ENCODE measurements at regions not wholly inside any gene's neighbourhood (a gene's known extent, or its start where the extent isn't known, plus 50 kb on each side); places are given as distances from the start of the nearest gene placed in this dataset.

DNA sequence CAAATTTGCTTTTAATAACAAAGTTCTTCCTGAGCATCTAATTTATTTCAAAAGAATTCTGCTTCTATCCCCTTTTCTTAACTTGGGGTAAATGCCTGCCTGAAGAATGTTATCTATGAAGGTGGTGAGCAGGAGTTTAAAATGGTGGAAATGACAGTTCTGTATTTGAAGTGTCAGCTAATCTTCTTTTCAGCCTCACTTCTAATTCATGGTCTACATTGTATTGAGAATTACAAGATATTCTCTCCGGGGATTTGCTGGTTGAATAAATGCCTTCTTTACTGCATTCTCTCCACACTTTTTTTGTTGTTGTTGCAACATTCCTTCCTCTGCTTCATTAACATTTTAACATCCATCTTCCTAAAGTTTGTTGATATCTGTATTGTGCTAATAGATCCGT lies 143.1 kb upstream of the GRIN3A start:
- no peaks in the 10 kb centered on the region for H3K27me3 ChIP-seq
- no peaks in the 10 kb centered on the region for H3K4me1 ChIP-seq
- no peak for TF ChIP-seq POLR2A (IDR thresholded peaks at IDR 0.05)
- TF ChIP-seq, protein P1, sequence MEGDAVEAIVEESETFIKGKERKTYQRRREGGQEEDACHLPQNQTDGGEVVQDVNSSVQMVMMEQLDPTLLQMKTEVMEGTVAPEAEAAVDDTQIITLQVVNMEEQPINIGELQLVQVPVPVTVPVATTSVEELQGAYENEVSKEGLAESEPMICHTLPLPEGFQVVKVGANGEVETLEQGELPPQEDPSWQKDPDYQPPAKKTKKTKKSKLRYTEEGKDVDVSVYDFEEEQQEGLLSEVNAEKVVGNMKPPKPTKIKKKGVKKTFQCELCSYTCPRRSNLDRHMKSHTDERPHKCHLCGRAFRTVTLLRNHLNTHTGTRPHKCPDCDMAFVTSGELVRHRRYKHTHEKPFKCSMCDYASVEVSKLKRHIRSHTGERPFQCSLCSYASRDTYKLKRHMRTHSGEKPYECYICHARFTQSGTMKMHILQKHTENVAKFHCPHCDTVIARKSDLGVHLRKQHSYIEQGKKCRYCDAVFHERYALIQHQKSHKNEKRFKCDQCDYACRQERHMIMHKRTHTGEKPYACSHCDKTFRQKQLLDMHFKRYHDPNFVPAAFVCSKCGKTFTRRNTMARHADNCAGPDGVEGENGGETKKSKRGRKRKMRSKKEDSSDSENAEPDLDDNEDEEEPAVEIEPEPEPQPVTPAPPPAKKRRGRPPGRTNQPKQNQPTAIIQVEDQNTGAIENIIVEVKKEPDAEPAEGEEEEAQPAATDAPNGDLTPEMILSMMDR (IDR thresholded peaks at IDR 0.05) = no peak
- H3K36me3 ChIP-seq = no peaks in the 10 kb centered on the region
- H3K27ac ChIP-seq = no peak overlapping the region
- intact Hi-C loops (cut with DNase I) = no loop called here
- WGBS, 2 donors = 61 to 62% methylated on average over 2 of the region's 2 CpGs
- H3K9me3 ChIP-seq = no peaks in the 10 kb centered on the region
- DNase-seq = no peak
- no peak overlapping the region for H3K4me3 ChIP-seq (replicated peaks in 1 of 3)

DNA sequence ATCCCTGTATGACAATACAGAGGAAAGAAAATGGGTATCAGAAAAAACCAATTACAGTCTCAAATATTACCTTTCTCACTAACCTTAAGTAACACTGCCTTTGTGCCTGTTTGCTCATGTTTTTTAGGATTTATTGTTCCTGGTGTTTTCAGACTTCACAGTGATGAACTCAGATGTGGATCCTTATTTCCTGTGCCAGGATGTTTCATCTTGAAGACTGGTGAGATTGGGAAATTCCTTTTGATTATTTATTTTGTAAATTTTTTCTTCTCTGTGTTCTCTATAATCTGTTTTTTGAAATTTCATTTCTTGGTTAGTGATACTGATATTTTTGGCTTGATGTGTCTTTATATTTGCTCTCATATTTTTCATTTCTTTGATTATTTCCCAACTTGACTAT lies 142.4 kb upstream of the GRIN3A start:
- no peaks in the 10 kb centered on the region for H3K27me3 ChIP-seq
- H3K4me1 ChIP-seq = no peaks in the 10 kb centered on the region
- H3K4me3 ChIP-seq (replicated peaks in 1 of 3) = no peak overlapping the region
- no peak overlapping the region for H3K27ac ChIP-seq
- intact Hi-C loops (cut with DNase I) = no loop called here
- H3K9me3 ChIP-seq = no peaks in the 10 kb centered on the region
- no peak for DNase-seq
- TF ChIP-seq POLR2A (IDR thresholded peaks at IDR 0.05) = no peak
- TF ChIP-seq, protein P1 (IDR thresholded peaks at IDR 0.05) = no peak
- no peaks in the 10 kb centered on the region for H3K36me3 ChIP-seq

DNA sequence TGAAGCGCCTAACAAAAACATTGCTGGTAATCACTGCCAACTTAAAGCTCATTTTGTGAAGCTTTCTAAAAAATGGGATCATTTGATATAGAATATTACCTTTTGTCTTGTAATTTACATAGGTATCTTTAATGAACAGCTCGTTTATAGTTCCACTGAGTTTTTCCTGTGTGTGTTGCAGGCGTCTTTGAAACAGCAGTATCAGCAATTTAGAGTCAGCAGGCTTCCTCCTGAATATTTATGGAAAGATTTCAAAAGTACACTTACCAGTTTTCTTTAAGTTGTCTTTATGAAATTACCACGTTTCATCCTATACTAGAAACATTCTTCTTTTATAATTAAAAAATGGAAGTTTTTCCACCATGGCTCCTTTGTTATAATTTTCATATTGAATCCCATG lies 140.3 kb upstream of the GRIN3A start:
- H3K36me3 ChIP-seq = no peaks in the 10 kb centered on the region
- WGBS, 2 donors = 58 to 63% methylated on average over 4 of the region's 4 CpGs
- H3K27me3 ChIP-seq = no peaks in the 10 kb centered on the region
- no peaks in the 10 kb centered on the region for H3K9me3 ChIP-seq
- no peak overlapping the region for H3K27ac ChIP-seq
- intact Hi-C loops (cut with DNase I) = no loop called here
- TF ChIP-seq, protein P1 (IDR thresholded peaks at IDR 0.05) = no peak
- TF ChIP-seq POLR2A (IDR thresholded peaks at IDR 0.05) = no peak
- no peak overlapping the region for H3K4me3 ChIP-seq (replicated peaks in 1 of 3)
- H3K4me1 ChIP-seq = no peaks in the 10 kb centered on the region
- DNase-seq = no peak

DNA sequence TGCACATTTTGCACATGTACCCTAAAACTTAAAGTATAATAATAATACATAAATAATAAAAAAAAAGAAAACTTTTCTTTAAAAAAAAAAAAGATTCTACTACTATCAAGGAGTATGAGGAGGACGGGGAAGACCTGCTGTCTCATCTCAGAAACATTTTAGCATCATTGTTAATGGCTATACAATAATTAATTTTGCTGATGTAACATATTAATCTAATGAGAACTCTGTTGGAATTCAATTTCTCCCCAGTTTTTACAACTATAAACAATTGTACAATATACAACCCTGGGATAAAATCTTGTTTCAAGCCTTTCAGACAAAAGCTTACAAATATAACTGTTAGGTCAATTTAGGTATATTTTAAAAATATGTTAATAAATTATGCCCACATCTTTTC lies 139.0 kb upstream of the GRIN3A start:
- no peaks in the 10 kb centered on the region for H3K27me3 ChIP-seq
- no peak overlapping the region for H3K4me3 ChIP-seq (replicated peaks in 1 of 3)
- TF ChIP-seq, protein P1 (IDR thresholded peaks at IDR 0.05) = no peak
- no peak for TF ChIP-seq POLR2A (IDR thresholded peaks at IDR 0.05)
- no peaks in the 10 kb centered on the region for H3K36me3 ChIP-seq
- WGBS, 2 donors = 79 to 86% methylated on average over 1 of the region's 1 CpG
- H3K4me1 ChIP-seq = no peaks in the 10 kb centered on the region
- DNase-seq = no peak
- intact Hi-C loops (cut with DNase I) = no loop called here
- H3K27ac ChIP-seq = no peak overlapping the region
- H3K9me3 ChIP-seq = no peaks in the 10 kb centered on the region

DNA sequence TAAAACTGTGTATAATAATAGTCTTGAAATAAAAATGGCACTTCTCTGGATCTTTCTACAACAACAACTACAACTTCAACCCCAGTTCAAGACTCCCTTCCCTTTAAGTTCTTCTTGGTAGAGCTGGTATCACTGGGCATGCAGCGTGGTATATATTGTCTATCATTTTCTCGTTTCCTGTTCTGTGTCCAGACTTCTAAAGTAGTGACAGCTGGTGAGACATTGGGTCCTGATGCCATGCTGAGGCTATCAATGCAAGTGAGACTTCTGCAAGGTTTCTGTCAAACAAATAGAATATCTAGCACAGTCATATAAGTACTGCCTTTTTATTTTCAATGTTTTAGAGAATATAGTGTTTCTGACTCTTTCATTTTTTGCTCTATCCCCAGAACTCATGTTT lies 123.0 kb upstream of the GRIN3A start:
- H3K27me3 ChIP-seq = no peaks in the 10 kb centered on the region
- no peaks in the 10 kb centered on the region for H3K4me1 ChIP-seq
- 93 to 95% methylated on average over 2 of the region's 2 CpGs for WGBS, 2 donors
- no peak overlapping the region for H3K27ac ChIP-seq
- TF ChIP-seq, protein P1 (IDR thresholded peaks at IDR 0.05) = no peak
- TF ChIP-seq POLR2A (IDR thresholded peaks at IDR 0.05) = no peak
- H3K9me3 ChIP-seq = no peaks in the 10 kb centered on the region
- DNase-seq = no peak
- no peaks in the 10 kb centered on the region for H3K36me3 ChIP-seq
- H3K4me3 ChIP-seq (replicated peaks in 1 of 3) = no peak overlapping the region
- intact Hi-C loops (cut with DNase I) = no loop called here

Measured in thyroid gland (tissue), 4 donors.